Thoracic aorta (tissue), 2 donors: ENCODE measurements at regions not wholly inside any gene's neighbourhood (a gene's known extent, or its start where the extent isn't known, plus 50 kb on each side); places are given as distances from the start of the nearest gene placed in this dataset.

Experiments
- ATAC-seq: fragments of 150-250 bp; one replicate; pipeline ENCODE4 v1.8.0; 2017; ENCODE audit warnings: low read depth; ENCODE audit not compliant: insufficient number of reproducible peaks, low FRiP score
- DNase-seq: peaks from one replicate; pipeline ENCODE4 v3.0.0-alpha.2; 2020; ENCODE audit warnings: low spot score
- H3K27ac ChIP-seq, 2 donors: fragments of 200-600 bp; sonication (generic); 1 replicate in 1 of 2; 2 replicates in 1 of 2; pipeline ENCODE4 v1.5.1; 2016; ENCODE audit warnings: mild to moderate bottlenecking in 2 of 2, moderate library complexity in 2 of 2
- H3K27me3 ChIP-seq: fragments of 200-600 bp; sonication (generic); replicated peaks from 2 replicates; pipeline ENCODE4 v1.6.0; 2016; ENCODE audit warnings: mild to moderate bottlenecking; ENCODE audit not compliant: insufficient read depth
- H3K36me3 ChIP-seq: fragments of 200-600 bp; sonication (generic); one replicate; pipeline ENCODE4 v1.5.1; 2016
- H3K4me1 ChIP-seq, 2 donors: fragments of 200-600 bp; sonication (generic); 1 replicate in 1 of 2; 2 replicates in 1 of 2; pipeline versions ENCODE4 v1.5.1 to v1.6.0; 2016; ENCODE audit warnings: low read depth in 2 of 2, mild to moderate bottlenecking in 1 of 2; ENCODE audit not compliant: control insufficient read depth in 1 of 2
- H3K4me3 ChIP-seq: fragments of 200-600 bp; sonication (generic); 2 replicates; pipeline ENCODE4 v1.5.1; 2016; ENCODE audit warnings: mild to moderate bottlenecking
- H3K9me3 ChIP-seq: fragments of 200-600 bp; sonication (generic); 2 replicates; pipeline ENCODE4 v1.5.1; 2016
- CTCF ChIP-seq: fragments of 200-600 bp; sonication (generic); IDR thresholded peaks from one replicate; pipeline ENCODE4 v1.5.1; 2019; ENCODE audit warnings: antibody characterized with exemption

- Histone ChIP-seq H3K27ac (no peak overlapping the region), H3K9me3 (no peaks in the 10 kb centered on the region), H3K4me3 (no peak overlapping the region), H3K4me1 (peaks cover 1 to 6% of the 10 kb centered on the region in 2 donors), H3K36me3 (no peaks in the 10 kb centered on the region), H3K27me3 (no peaks in the 10 kb centered on the region)
- no peak for TF ChIP-seq CTCF
- no peak for DNase-seq
- ATAC-seq: no peak
Measured at GRCh38 chr6:40726853-40727252, 139.7 kb upstream of the LRFN2 start.

- DNase-seq: no peak
- no peak overlapping the region for H3K4me3 ChIP-seq
- H3K27ac ChIP-seq: no peak overlapping the region
- no peak for TF ChIP-seq CTCF
- H3K36me3 ChIP-seq: no peaks in the 10 kb centered on the region
- no peaks in the 10 kb centered on the region for H3K9me3 ChIP-seq
- ATAC-seq: no peak
- H3K27me3 ChIP-seq: no peaks in the 10 kb centered on the region
- peaks cover 0 to 4% of the 10 kb centered on the region in 2 donors for H3K4me1 ChIP-seq
Measured at GRCh38 chr6:40725390-40725789, 138.2 kb upstream of the LRFN2 start.

- Histone ChIP-seq H3K4me3 (no peak overlapping the region), H3K36me3 (no peaks in the 10 kb centered on the region), H3K27me3 (no peaks in the 10 kb centered on the region), H3K9me3 (no peaks in the 10 kb centered on the region), H3K4me1 (peaks cover 3 to 9% of the 10 kb centered on the region in 2 donors), H3K27ac (no peak overlapping the region)
- DNase-seq (no peak), ATAC-seq (no peak)
- TF ChIP-seq CTCF: no peak
Measured at GRCh38 chr6:40724886-40725285, 137.7 kb upstream of the LRFN2 start.

- Histone ChIP-seq H3K4me3 (no peak overlapping the region), H3K36me3 (no peaks in the 10 kb centered on the region), H3K27me3 (no peaks in the 10 kb centered on the region), H3K4me1 (peaks cover 8 to 18% of the 10 kb centered on the region in 2 donors), H3K9me3 (no peaks in the 10 kb centered on the region), H3K27ac (no peak overlapping the region)
- DNase-seq (no peak), ATAC-seq (no peak)
- TF ChIP-seq CTCF: no peak
Measured at GRCh38 chr6:40723967-40724366, 136.8 kb upstream of the LRFN2 start.

GRCh38 chr6:40722553-40723258, 135.5 kb upstream of the LRFN2 start:
- H3K4me3 ChIP-seq: no peak overlapping the region
- TF ChIP-seq CTCF: no peak
- no peaks in the 10 kb centered on the region for H3K27me3 ChIP-seq
- peaks cover 8 to 24% of the 10 kb centered on the region in 2 donors for H3K4me1 ChIP-seq
- no peaks in the 10 kb centered on the region for H3K9me3 ChIP-seq
- H3K27ac ChIP-seq: no peak overlapping the region
- H3K36me3 ChIP-seq: no peaks in the 10 kb centered on the region
- no peak for ATAC-seq
- DNase-seq: no peak
